HUES64 (cell line): ENCODE measurements at regions not wholly inside any gene's neighbourhood (a gene's known extent, or its start where the extent isn't known, plus 50 kb on each side); places are given as distances from the start of the nearest gene placed in this dataset.

Experiments
- H3K27ac ChIP-seq: 2 replicates; pipeline ENCODE4 v1.7.0; 2013; ENCODE audit warnings: low read depth, low read length, inconsistent platforms
- H3K27me3 ChIP-seq: 2 replicates; pipeline ENCODE4 v1.6.1; 2013; ENCODE audit warnings: mild to moderate bottlenecking, low read length; ENCODE audit not compliant: insufficient read depth
- H3K36me3 ChIP-seq: 2 replicates; pipeline ENCODE4 v1.6.1; 2013; ENCODE audit warnings: mild to moderate bottlenecking, low read length; ENCODE audit not compliant: insufficient read depth
- H3K4me1 ChIP-seq: 2 replicates; pipeline ENCODE4 v1.6.1; 2013; ENCODE audit warnings: mild to moderate bottlenecking, low read length, moderate library complexity; ENCODE audit not compliant: insufficient read depth
- H3K4me3 ChIP-seq: 2 replicates; pipeline ENCODE4 v1.5.1; 2013; ENCODE audit warnings: mild to moderate bottlenecking, low read length, moderate library complexity
- H3K9ac ChIP-seq: 2 replicates; pipeline ENCODE4 v1.6.1; 2013; ENCODE audit warnings: mild to moderate bottlenecking, low read depth, low read length
- H3K9me3 ChIP-seq: 2 replicates; pipeline ENCODE4 v1.6.1; 2013; ENCODE audit warnings: low read depth, low read length; ENCODE audit not compliant: insufficient read depth
- WGBS: fragments of 150-250, 120-280 bp; methylation state at CpG from one replicate; pipeline ENCODE4 v1.1.7; 2013; ENCODE audit warnings: missing lambda C conversion rate; 5-methylcytosine and 5-hydroxymethylcytosine counted together

DNA sequence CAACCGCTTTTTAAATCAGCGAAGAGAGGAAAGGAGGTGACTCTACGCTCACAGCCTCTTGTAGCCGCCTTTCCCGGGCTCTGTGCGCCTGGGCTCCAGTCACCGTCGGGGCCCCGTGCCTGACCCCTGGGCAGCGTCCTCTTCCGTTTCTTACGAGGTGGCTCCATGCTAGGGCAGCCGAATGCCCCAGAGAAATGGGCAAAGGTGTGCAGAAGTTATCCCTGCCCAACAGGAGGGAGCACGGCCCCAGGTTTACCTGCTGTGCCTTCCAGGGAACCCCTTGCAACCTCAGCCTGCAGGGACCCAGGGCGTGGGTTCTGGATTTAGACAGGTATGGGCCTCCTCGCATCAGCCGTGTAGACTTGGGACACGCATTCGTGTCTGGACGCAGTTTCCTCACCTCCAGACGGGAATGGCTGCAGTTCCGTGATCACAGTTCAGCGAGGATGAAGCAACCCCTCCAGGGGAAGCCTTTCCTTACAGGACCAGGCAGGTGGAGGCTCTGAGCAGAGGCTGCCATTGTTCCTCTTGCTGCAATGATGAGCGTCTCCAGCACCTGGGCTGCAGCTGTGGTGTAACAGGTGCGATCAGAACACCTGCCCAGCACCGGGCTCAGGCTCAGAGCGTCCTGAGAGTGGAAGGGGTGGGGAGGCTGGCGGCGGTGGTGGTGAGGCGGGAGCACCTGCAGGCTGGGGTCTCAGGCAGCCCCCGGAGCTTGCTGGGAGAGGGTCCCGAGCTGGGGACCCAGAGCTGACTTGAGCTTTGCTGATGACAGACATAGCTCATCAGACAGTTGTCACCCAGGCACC is 81.3 kb upstream of the BHLHE23 start:
- H3K9ac ChIP-seq: no peak overlapping the region
- no peaks in the 10 kb centered on the region; the same call in 1 of the 2 replicates for H3K27me3 ChIP-seq
- no peak overlapping the region for H3K27ac ChIP-seq
- no peaks in the 10 kb centered on the region for H3K9me3 ChIP-seq
- no peak overlapping the region for H3K4me3 ChIP-seq
- no peaks in the 10 kb centered on the region for H3K4me1 ChIP-seq
- 91% methylated on average over 32 of the region's 32 CpGs for WGBS
- H3K36me3 ChIP-seq: no peaks in the 10 kb centered on the region

DNA sequence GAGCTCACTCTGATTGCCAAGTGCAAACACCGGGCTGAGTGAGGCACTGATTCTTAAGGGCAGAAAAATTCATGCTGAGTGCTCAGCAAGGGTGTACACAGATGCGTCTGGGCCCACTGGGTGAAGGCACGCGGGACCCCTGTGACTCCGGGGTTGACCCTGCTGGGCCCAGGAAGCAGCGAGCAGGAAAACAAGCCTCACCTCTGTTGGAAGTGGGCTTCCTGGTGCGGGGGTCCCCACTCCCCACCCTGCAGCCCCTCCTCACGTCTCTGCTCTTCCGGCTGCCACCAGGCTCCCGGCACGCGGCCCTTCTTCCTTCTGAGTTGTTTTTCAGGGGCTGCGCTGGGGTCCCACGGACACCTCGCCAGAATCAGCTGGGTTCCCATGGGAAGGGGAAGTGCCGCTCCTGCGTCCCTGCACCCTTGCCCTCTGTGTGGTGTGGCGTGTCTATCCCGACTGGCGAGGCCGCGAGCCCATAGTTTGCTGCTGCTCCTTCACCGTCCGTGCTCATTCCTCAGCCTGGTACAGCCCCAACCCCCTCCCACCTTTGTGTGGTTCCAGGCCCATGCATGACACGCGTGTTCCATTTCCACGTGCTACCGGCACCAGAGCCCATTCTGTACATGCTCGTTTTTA is 80.6 kb upstream of the BHLHE23 start:
- no peak overlapping the region for H3K27ac ChIP-seq
- 88% methylated on average over 29 of the region's 29 CpGs for WGBS
- no peak overlapping the region for H3K4me3 ChIP-seq
- H3K9ac ChIP-seq: no peak overlapping the region
- no peaks in the 10 kb centered on the region for H3K36me3 ChIP-seq
- H3K4me1 ChIP-seq: no peaks in the 10 kb centered on the region
- H3K27me3 ChIP-seq: peaks cover 3% of the 10 kb centered on the region; the same call in 1 of the 2 replicates
- no peaks in the 10 kb centered on the region for H3K9me3 ChIP-seq

DNA sequence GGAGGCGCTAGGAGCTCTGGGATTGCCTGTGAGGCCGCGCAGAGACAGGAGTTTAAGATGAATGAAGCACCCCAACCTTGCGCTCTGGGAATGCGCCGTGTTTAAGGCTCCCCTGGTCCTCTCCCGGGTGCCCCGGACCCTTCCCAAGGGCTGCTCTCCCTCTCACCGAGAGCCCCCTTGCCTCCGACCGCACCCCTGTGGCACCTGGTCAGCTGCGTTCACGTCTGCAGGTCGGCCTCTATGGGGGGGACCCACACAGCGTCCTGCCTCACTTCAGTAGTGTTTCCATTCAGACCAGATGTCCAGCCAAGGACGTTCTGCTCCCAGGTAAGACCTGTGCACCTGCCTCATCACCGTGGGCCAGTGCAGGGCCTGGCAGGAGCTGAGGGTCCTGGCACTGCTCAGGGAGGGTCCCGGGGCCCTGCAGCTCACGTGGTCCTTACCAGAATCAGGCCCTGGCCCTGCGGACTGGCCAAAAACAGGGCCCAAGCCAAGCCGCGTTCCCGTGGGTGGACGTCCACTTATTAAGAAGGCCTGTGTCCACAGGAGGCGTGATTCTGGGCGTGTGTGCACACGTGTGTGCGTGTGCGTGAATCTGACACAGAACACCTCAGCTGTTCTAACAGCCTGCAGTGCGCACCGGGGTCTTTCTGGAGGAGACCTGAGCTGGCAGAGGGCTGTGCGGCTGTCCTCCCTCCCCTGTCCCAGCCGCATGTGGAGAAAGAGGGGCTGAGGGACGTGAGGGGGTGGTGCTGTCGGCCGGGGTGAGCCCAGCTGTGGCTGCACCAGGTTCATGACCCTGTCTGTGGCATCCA is 79.9 kb upstream of the BHLHE23 start:
- peaks cover 6% of the 10 kb centered on the region; the same call in 1 of the 2 replicates for H3K27me3 ChIP-seq
- no peak overlapping the region for H3K27ac ChIP-seq
- H3K4me1 ChIP-seq: no peaks in the 10 kb centered on the region
- no peaks in the 10 kb centered on the region for H3K9me3 ChIP-seq
- no peaks in the 10 kb centered on the region for H3K36me3 ChIP-seq
- 91% methylated on average over 36 of the region's 36 CpGs for WGBS
- no peak overlapping the region for H3K9ac ChIP-seq
- H3K4me3 ChIP-seq: no peak overlapping the region

GRCh38 chr20:63085151-63085861 is 78.5 kb upstream of the BHLHE23 start:
- Histone ChIP-seq H3K36me3 (no peaks in the 10 kb centered on the region), H3K4me1 (no peaks in the 10 kb centered on the region), H3K27me3 (peaks cover 13% of the 10 kb centered on the region), H3K9me3 (no peaks in the 10 kb centered on the region), H3K4me3 (no peak overlapping the region), H3K9ac (no peak overlapping the region), H3K27ac (no peak overlapping the region)
- WGBS: 82% methylated on average over 34 of the region's 34 CpGs

DNA sequence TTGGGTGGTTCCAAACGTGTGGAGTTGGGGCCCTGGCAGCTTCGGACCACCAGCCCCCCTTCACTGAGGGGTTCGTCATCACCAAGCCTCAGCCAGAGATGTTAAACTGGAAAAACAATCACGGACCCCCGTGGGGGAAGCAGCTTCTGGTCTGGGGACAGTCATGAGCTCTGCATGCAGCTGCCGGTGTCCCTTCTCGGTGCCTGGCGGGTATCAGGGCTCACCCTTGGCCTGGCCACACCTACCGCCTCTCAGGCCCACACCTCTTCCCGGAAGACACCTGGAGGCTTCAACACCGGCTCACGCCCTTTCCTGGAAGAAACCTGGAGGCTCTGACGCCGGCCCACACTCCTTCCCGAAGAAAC is 77.8 kb upstream of the BHLHE23 start:
- 83% methylated on average over 15 of the region's 15 CpGs for WGBS
- H3K27me3 ChIP-seq: peaks cover 14% of the 10 kb centered on the region
- H3K9ac ChIP-seq: no peak overlapping the region
- no peak overlapping the region for H3K4me3 ChIP-seq
- no peaks in the 10 kb centered on the region for H3K36me3 ChIP-seq
- H3K4me1 ChIP-seq: no peaks in the 10 kb centered on the region
- no peaks in the 10 kb centered on the region for H3K9me3 ChIP-seq
- no peak overlapping the region for H3K27ac ChIP-seq

- no peaks in the 10 kb centered on the region for H3K9me3 ChIP-seq
- no peak overlapping the region for H3K9ac ChIP-seq
- H3K4me3 ChIP-seq: no peak overlapping the region
- H3K4me1 ChIP-seq: no peaks in the 10 kb centered on the region
- no peaks in the 10 kb centered on the region for H3K36me3 ChIP-seq
- peaks cover 14% of the 10 kb centered on the region for H3K27me3 ChIP-seq
- H3K27ac ChIP-seq: no peak overlapping the region
- WGBS: 87% methylated on average over 34 of the region's 34 CpGs
Observed at GRCh38 chr20:63083831-63084562, 77.2 kb upstream of the BHLHE23 start.

DNA sequence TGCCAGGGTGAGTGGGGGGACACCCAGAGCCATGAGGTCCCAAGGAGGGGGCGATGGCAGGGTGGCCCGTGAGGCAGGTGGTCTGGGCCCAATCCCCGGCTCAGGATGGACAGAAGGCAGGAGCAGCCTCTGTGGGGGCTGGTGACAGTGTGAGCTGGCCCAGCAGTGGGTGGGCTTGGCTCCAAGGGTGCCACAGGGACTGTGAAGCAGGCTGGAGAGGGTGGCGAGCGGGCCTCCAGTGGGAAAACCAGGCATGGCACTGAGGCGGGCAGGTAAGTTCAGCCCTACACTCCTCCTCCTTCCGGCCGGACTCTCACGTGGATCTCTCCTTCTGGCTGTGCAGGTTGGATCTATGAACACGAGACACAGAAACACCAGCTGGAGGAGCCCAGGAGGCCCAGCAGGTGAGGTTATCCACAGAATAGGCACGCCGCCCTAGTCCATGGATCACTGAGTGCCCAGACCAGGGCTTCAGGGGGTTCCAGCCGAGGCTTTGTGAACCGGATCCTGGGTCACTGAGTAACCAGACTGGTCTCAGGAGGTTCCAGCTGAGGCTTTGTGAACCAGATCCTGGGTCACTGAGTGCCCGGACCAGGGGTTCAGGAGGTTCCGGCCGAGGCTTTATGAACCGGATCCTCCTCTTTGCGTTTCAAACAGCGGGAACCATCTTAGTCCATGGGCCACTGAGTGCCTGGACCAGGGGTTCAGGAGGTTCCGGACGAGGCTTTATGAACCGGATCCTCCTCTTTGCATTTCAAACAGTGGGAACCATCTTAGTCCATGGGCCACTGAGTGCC is 76.4 kb upstream of the BHLHE23 start:
- Histone ChIP-seq H3K27ac (no peak overlapping the region), H3K27me3 (peaks cover 14% of the 10 kb centered on the region)

DNA sequence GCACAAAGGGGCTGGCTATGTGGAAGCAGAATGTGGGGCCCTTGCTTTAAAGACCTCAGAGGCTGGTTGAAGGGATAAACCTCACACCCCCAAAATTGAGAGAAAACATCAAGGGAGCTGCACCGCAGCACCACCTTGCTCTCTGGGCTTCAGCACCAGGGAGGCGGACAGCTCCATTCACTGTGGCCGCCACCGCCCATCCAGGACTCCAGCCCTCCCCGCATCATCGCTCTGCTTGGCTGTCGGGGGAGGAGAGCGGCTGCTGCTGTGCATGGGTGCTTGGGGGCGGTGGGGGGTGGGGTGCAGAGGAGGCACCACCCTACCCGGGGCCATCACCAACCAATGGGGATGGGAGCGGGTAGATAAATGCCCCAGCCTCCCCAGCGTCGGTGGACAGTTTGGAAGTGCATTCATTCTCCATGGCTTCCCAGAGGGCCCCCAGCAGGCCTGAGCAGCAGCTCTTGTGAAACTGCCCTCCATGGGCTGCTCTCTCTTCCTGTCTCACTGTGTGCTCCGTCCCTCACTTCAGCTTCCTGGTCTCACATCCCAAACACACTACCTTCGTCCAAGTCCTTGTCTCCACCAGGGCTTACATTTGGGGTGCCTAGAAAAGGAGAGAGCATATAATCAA is 75.7 kb upstream of the BHLHE23 start:
- Histone ChIP-seq H3K4me1 (no peaks in the 10 kb centered on the region), H3K36me3 (no peaks in the 10 kb centered on the region), H3K9me3 (peaks cover 12% of the 10 kb centered on the region; the same call in 1 of the 2 replicates), H3K9ac (no peak overlapping the region), H3K27me3 (peaks cover 14% of the 10 kb centered on the region), H3K4me3 (no peak overlapping the region), H3K27ac (no peak overlapping the region)
- 16% methylated on average over 15 of the region's 15 CpGs for WGBS

More for the DNA sequence above, 76.4 kb upstream of the BHLHE23 start:
- WGBS: 88% methylated on average over 23 of the region's 23 CpGs
- no peak overlapping the region for H3K4me3 ChIP-seq
- H3K36me3 ChIP-seq: no peaks in the 10 kb centered on the region
- no peak overlapping the region for H3K9ac ChIP-seq
- peaks cover 5% of the 10 kb centered on the region; the same call in 1 of the 2 replicates for H3K9me3 ChIP-seq
- no peaks in the 10 kb centered on the region for H3K4me1 ChIP-seq

DNA sequence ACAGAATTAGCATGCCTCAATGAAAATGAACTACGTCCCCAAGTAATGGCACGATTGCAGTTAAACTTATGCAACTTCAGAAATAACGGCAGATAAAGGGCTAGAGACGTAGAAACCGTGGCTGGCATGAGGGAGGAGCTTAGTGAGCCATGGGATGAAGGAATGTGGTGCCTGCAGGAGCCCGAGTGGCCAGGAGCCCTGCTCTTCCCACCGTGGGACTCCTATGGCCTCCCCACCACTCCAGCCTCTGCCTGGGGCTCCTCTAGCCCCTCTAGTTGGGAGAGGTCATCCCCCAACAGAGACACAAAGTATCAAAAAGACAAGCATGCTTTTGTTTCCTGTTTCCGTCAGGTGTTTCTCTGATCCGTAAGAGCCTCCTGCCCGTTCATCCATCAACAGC is 75.1 kb upstream of the BHLHE23 start:
- Histone ChIP-seq H3K27me3 (peaks cover 14% of the 10 kb centered on the region), H3K4me1 (no peaks in the 10 kb centered on the region), H3K9me3 (peaks cover 12% of the 10 kb centered on the region; the same call in 1 of the 2 replicates), H3K9ac (no peak overlapping the region), H3K36me3 (no peaks in the 10 kb centered on the region), H3K4me3 (no peak overlapping the region), H3K27ac (no peak overlapping the region)
- 51% methylated on average over 10 of the region's 10 CpGs for WGBS
